ENCODE measurements at regions not wholly inside any gene's neighbourhood (a gene's known extent, or its start where the extent isn't known, plus 50 kb on each side); places are given as distances from the start of the nearest gene placed in this dataset.
A peak's percentile ranks its signal among the peaks of the same experiment; 100 is the strongest.

DNA sequence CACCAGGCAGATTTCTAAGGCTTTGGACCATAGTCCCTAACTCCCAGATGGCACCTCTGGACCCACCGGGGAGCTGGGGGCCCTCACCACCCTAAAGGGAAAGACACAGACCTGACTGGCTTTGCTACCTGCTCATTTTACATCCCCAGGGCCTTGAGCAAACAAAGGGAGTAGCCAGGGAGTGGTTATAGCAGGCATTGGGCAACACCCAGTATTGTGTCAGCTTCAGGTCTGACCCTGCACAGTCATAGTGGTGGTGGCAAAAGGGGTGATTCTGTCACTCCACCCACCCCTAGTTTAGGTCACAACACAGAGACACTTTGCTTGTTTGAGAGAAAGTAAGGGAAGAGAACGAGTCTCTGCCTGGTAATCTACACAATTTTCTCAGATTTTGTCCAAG lies 352.5 kb downstream of the DIPK2A start:
- TF ChIP-seq, protein P1, sequence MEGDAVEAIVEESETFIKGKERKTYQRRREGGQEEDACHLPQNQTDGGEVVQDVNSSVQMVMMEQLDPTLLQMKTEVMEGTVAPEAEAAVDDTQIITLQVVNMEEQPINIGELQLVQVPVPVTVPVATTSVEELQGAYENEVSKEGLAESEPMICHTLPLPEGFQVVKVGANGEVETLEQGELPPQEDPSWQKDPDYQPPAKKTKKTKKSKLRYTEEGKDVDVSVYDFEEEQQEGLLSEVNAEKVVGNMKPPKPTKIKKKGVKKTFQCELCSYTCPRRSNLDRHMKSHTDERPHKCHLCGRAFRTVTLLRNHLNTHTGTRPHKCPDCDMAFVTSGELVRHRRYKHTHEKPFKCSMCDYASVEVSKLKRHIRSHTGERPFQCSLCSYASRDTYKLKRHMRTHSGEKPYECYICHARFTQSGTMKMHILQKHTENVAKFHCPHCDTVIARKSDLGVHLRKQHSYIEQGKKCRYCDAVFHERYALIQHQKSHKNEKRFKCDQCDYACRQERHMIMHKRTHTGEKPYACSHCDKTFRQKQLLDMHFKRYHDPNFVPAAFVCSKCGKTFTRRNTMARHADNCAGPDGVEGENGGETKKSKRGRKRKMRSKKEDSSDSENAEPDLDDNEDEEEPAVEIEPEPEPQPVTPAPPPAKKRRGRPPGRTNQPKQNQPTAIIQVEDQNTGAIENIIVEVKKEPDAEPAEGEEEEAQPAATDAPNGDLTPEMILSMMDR (IDR thresholded peaks at IDR 0.05) = no peak
- Histone ChIP-seq H3K4me3 (no peak overlapping the region), H3K9me3 (no peaks in the 10 kb centered on the region), H3K4me1 (no peaks in the 10 kb centered on the region), H3K36me3 (no peaks in the 10 kb centered on the region), H3K27me3 (ENCODE audit: low read depth) (no peaks in the 10 kb centered on the region), H3K27ac (no peak overlapping the region)
- intact Hi-C loops (cut with DNase I) = no loop called here
- DNase-seq (no peak), ATAC-seq (peak in 1 of 2 donors; percentile 42)

DNA sequence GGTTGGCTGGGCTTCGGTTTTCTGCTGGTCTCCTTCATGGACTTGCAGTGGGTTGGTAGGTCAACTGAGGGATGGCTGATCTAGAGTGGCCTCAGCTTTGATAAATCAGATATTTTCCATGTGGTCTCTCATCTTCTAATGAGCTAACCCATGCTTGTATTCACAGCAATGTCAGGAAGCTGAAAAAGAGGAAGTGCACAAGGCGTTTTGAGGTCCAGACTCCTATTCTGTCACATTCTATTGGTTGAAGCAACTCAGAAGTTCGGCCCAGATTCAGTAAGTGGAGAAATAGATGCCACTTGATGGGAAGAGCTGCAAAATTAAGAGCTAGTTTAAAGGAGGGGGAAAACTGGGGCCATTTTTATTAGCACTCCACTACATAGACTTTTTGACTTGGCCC lies 361.2 kb downstream of the DIPK2A start:
- DNase-seq (no peak), ATAC-seq (no peak)
- Histone ChIP-seq H3K36me3 (no peaks in the 10 kb centered on the region), H3K4me1 (no peaks in the 10 kb centered on the region), H3K27me3 (ENCODE audit: low read depth) (no peaks in the 10 kb centered on the region), H3K9me3 (no peaks in the 10 kb centered on the region), H3K4me3 (no peak overlapping the region), H3K27ac (no peak overlapping the region)
- intact Hi-C loops (cut with DNase I) = no loop called here
- TF ChIP-seq, protein P1 (IDR thresholded peaks at IDR 0.05) = no peak

DNA sequence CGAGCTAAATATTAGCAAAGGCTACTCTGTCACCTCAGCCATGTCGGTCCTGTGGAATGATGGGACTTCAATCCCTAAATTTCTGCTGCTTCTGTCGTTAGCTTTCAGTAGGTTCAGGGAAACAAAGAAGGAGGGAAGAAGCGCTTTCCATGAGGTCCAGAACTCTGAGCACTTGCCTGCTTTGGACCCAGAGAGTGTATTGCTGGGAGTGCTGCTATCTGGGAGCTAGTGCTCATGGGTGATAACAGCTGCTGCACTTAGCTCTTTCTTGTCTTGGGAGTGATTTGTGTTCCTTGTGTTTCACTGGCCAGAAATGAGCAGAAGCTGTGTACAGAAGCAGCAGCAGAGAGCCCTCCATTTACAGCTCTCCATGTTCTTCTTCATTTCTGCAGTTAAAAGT lies 369.8 kb downstream of the DIPK2A start:
- intact Hi-C loops (cut with DNase I) = no loop called here
- TF ChIP-seq, protein P1 (IDR thresholded peaks at IDR 0.05) = no peak
- H3K4me1 ChIP-seq = no peaks in the 10 kb centered on the region
- no peak for DNase-seq
- no peak overlapping the region for H3K27ac ChIP-seq
- H3K4me3 ChIP-seq = no peak overlapping the region
- H3K36me3 ChIP-seq = no peaks in the 10 kb centered on the region
- no peaks in the 10 kb centered on the region for H3K27me3 ChIP-seq (ENCODE audit: low read depth)
- no peaks in the 10 kb centered on the region for H3K9me3 ChIP-seq
- no peak for ATAC-seq

DNA sequence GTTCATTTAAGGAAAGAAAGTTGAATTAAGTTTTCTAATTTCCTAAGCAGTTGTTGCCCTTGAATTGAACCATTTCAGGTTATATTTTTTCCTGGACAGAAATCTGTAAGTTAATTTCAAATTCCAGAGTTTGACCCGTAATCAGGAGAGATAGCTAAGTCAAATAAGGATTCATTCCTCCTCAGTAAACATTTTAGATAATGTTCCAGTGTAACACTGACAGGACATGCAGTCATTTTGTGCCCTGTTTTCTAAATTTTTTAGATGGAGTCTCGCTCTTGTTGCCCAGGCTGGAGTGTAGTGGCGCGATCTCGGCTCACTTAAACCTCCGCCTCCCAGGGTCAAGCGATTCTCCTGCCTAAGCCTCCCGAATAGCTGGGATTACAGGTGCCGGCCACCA lies 371.7 kb downstream of the DIPK2A start:
- intact Hi-C loops (cut with DNase I) = no loop called here
- no peak for ATAC-seq
- Histone ChIP-seq H3K4me1 (no peaks in the 10 kb centered on the region), H3K9me3 (no peaks in the 10 kb centered on the region), H3K27me3 (ENCODE audit: low read depth) (no peaks in the 10 kb centered on the region), H3K27ac (no peak overlapping the region), H3K36me3 (no peaks in the 10 kb centered on the region), H3K4me3 (no peak overlapping the region)
- TF ChIP-seq, protein P1 (IDR thresholded peaks at IDR 0.05) = no peak
- DNase-seq = no peak

DNA sequence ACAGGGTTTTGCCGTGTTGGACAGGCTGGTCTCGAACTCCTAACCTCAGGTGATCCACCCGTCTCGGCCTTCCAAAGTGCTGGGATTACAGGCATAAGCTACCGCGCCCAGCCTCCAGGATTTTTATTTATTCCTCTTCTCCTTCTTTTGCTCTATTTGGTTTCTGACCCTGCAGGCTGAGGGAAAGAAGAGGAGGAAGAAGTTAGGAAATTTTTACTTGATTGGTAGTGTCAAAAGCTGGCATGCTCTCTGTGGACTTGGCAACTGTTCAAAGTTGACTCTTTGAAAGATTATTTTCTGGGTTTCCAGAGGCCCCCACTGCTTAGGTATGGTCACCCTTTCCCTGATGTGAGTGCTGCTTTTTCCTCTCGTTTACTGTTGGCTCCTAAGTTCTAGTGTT lies 372.2 kb downstream of the DIPK2A start:
- DNase-seq (no peak), ATAC-seq (no peak)
- TF ChIP-seq, protein P1 (IDR thresholded peaks at IDR 0.05) = no peak

More for the DNA sequence above, 372.2 kb downstream of the DIPK2A start:
- intact Hi-C loops (cut with DNase I) = no loop called here
- no peaks in the 10 kb centered on the region for H3K9me3 ChIP-seq
- H3K27ac ChIP-seq = no peak overlapping the region
- no peaks in the 10 kb centered on the region for H3K36me3 ChIP-seq
- no peaks in the 10 kb centered on the region for H3K4me1 ChIP-seq
- H3K4me3 ChIP-seq = no peak overlapping the region
- H3K27me3 ChIP-seq (ENCODE audit: low read depth) = no peaks in the 10 kb centered on the region

Measured in lower lobe of right lung (tissue), 2 donors.